HS-27A (cell line): ENCODE measurements at regions not wholly inside any gene's neighbourhood (a gene's known extent, or its start where the extent isn't known, plus 50 kb on each side); places are given as distances from the start of the nearest gene placed in this dataset.
"Not testable (repeated sequence)": the region's sequence is repeated elsewhere in the genome, so short reads cannot be mapped to it uniquely, and the experiment has no call there.

Experiments
- DNase-seq: peaks from one replicate; pipeline ENCODE4 v3.0.0-alpha.2; 2012; ENCODE audit warnings: low read depth, missing footprints

GRCh38 chr3:166446291-166446690 is 609.1 kb upstream of the BCHE start:
- no peak for DNase-seq

GRCh38 chr3:166445865-166446264 is 608.6 kb upstream of the BCHE start:
- DNase-seq: no peak

GRCh38 chr3:166444756-166445155 is 607.5 kb upstream of the BCHE start:
- DNase-seq: no peak

- DNase-seq: no peak
Measured at GRCh38 chr3:166444336-166444735, 607.1 kb upstream of the BCHE start.

DNA sequence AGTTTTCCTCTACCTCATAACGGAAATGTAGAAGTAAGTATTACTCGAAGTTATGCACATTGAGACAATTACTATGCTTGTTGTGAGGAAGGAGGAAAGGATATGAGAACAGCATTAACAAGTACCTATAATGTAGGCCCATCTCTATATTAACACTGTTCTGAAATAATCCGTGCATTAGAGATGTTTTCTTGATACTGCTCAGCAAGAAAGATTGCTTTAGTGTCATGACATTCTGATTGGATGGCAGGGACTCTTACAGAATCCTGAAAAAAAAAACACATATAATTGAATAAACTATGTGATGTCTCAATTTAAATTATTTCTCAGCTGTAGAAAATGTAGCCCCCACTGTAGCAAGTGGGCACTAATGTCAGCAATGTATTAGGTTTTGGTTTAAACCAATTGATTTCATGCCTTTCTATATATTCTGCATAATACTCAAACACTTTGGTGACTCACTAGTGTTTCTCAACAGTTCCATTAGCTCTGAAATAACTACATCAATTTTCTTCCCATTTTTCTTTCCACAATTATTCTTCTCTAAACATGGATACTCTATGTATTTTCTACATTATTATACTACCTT is 598.3 kb upstream of the BCHE start:
- no peak for DNase-seq

DNA sequence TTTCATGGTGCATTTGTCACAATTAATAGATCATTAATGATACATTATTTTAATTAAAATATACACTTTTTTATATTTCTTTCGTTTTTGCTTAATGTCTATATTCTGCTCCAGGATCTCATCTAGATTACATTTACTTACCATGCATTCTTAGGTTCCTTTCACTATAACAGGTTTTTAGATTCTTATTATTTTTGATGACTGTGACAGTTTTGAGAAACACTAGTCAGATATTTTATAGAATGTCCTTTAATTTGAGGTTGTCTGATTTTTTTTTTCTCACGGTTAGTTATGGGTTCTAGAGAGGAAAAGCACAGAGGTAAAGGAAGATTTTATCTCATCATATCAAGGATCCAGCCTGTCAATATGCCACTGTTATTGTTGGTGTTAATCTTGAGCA is 595.8 kb upstream of the BCHE start:
- DNase-seq: no peak

DNA sequence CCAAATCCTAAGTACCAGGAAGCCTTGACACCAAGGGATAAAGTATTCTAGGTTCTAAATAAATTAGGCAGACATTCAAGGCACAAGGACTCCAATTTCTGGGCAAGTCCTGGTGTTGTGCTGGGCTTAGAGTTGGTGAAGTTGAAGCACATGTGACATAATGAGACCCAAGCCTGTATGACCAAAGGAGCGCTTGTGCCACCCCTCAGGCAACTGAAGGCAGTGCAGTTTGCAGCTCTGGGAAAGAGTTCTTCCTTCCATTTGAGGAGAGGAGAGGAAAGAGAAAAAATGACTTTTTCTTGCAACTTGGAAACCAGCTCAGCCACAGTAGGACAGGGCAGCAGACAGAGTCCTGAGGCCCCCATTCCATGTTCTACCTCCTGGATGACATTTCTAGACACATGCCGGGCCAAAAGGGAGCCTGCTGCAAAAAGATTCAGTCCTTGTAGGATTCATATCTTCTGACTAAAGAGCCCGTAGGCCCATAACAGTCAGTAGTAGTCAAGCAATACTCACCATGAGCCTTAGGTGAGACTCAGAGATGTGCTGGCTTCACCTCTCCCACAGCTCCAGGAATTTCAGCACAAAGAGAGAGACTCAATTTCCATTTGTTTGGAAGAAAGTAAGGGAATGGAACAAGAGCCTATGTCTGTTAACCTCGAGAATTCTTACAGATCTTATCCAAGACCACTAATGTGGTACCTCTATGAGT is 588.8 kb upstream of the BCHE start:
- DNase-seq: no peak

DNA sequence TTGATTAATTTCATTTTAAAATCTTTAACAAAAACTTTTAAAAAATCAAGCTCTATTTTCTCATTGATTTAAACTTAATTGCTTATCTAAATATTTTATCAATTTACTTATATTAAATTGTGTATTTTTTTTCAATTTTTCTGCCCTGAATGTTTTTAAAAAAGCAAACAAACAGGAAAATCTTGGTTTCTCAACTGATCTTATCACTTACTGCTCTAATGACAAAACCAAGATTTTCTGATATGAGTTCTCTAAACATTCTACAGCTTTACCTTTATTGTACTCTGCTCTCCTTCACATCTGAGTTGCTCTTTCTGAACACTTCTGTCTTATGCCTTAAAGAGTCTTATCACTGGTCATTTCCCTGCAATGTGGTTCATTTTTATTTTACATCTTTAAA is 587.8 kb upstream of the BCHE start:
- DNase-seq: no peak

- not testable (repeated sequence) for DNase-seq
Measured at GRCh38 chr3:166423824-166424513, 586.7 kb upstream of the BCHE start.

GRCh38 chr3:166422556-166422955 is 585.3 kb upstream of the BCHE start:
- no peak for DNase-seq

DNA sequence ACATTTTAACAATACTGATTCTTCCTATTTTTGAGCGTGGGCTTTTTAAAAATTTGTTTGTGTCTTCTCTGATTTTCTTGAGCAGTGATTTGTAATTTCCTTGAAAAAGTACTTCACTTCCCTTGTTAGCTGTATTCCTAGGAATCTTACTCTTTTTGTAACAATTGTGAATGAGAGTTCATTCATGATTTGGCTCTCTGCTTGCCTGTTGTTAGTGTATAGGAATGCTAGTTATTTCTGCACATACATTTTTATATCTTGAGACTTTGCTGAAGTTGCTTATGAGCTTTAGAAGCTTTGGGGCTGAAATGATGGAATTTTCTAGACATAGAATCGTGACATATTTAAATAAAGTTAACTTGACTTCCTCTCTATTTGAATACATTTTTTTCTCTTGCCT is 582.8 kb upstream of the BCHE start:
- no peak for DNase-seq

DNA sequence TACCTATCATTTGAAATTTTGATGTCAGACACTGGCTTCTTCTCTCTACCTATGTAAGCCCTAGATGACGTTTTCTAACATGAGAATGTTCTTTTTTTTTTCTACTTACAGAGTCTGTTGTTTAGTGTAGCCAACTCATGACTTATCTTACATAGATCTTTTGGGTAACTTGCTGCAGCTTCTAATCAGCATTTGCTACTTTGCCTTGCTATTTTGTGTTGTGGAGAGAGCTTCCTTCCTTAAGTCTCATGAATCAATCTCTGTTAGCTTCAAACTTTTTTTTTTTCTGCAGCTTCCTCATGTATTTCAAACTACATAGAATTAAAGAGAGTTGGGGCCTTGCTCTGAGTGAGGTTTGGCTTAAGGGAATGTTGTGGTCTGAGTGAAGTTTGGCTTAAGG is 568.7 kb upstream of the BCHE start:
- DNase-seq: no peak

DNA sequence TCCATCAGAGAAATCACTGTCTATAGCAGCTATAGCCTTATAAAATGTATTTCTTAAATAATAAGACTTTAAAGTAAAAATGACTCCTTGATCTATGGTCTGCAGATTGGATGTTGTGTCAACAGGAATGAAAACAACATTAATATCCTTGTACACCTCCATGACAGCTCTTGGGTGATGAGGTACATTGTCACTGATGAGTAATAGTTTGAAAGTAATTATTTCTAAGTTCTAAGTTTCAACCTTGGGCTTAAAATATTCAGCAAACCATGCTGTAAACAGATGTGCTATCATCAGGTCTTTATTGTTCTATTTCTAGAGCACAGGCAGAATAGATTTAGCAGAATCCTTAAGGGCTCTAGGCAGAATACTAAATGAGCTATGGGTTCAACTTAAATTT is 568.2 kb upstream of the BCHE start:
- no peak for DNase-seq

DNA sequence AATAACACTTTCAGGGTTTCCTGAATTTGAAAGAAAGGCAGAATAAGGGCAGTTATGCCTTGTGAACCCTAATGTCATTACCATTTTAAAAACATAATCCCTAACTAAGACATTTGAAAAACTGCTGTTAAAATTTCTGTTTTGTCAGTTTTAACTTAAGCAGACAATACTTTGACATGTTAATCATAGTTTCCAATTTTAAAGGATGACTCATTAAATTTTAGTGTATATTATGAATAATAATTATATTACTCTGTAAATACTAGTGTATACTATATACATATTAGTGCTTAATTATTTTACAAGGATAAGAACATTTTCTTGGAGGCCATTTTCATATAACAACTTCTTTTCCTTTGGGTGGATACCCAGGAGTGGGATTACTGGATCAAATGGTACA is 553.1 kb upstream of the BCHE start:
- DNase-seq: no peak

DNA sequence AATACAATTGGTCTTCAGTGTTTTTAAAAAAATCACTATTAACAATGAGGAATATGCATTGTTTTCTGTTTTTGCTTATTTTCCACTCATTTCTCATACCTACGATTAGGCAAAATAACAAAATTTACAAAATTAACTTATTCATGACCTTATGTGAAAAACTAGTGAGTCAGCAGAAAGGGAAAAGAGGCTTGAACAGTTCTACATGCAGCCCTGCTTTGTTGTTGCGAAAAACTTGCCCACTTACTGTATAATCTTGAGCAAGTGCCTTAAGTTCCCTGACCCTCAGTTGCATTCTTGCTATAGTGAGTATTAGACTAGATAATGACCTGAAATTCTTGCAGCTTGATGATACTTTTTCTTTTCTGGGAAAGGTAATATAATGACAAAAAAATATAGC is 551.1 kb upstream of the BCHE start:
- DNase-seq: no peak

DNA sequence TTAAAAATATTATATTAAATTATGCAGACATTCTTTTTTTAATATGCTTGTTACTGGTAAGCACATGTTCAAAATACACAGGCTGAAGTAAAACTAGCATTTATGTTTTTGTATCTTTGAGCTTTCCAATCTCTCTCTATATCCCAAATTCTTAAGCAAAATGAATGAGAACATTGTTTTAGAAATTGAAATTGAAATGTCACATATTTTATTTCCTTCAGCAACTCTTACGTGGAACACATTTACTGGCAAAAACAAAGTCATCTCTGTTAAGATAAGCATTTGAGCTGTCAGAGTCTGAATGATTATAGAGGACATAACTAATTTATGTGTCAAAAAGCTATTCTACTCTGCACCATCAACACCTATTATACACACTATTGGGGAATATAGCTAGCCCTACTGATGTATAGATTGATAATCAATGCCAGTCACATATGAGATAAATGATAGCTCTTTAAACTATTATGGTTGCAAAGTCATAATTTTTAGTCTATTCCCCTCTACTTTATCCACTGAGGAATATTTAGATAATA is 535.4 kb upstream of the BCHE start:
- no peak for DNase-seq

DNA sequence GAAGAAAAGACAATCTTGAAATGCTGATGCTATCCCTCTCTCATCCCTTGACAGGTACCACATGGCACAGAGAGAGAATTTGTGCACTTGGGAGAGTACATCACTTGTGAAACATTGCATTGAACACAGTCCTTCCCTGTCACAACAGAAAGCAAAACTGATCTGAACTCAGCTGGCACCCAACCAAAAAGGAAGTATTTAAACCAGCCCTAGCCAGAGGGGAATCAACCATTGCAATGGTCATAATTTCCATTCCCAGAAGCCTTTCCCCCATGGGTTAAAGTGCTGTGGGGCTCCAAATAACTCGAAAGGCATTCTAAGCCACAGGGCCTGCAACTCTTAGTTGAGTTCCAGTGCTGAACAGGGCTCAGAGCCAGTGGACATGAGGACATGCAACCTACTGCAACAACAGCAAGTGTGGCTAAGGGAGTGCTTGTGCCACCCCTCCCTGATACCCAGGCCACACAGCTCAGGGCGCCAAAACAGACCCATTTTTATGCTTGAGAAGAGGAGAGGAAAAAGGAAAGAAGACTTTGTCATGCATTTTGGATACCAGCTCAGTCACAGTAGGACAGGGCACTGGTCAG is 530.8 kb upstream of the BCHE start:
- no peak for DNase-seq

- DNase-seq: no peak
Measured at GRCh38 chr3:166362698-166363097, 525.5 kb upstream of the BCHE start.

- DNase-seq: no peak
Measured at GRCh38 chr3:166360720-166361119, 523.5 kb upstream of the BCHE start.

DNA sequence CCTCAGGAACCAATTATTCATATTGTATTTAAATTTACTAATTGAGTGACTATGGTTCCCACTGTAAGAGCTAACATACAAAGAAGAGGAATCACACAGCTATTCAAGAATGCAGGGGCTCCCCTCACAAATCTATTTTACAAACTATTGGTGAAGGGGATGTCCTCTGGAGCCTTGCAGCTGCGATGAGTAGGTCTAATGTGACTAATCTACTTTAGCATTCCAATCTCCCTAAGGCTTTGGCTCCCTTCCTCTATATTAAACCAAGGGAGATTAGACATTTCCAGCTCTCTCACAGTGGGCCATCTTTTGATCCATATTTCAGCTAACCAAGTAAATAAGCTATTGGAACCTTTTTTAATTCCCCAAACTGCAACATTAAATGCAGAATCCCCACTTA is 514.2 kb upstream of the BCHE start:
- no peak for DNase-seq

DNA sequence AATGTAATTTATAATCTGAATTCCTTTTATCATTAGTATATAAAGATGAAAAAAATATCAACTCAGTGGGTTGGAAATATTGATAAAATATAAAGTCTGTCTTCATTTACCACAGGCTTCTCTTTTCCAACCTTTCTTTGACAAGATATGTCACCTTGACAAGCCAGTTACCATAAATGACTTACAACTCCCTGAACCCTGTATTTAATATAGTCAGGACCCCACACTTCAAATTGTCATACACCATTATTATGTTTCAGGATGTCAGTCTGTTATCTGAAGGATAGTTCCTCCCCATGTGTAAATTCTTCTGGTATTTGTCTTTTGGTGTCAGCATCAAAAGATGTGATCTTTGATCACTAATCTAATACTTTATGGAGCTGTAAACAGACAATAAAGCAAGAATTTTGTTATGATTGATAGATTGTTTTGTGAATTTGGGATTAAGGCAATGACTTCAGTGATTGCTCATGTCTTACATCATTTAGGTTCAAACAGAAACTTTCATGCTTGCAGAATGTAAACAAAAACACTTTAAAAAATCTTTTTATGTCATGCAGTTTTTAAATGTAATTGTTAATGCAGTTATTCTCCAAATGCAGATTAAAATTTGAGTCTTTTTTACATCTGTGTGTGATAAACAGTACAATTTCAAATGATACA is 503.5 kb upstream of the BCHE start:
- no peak for DNase-seq

DNA sequence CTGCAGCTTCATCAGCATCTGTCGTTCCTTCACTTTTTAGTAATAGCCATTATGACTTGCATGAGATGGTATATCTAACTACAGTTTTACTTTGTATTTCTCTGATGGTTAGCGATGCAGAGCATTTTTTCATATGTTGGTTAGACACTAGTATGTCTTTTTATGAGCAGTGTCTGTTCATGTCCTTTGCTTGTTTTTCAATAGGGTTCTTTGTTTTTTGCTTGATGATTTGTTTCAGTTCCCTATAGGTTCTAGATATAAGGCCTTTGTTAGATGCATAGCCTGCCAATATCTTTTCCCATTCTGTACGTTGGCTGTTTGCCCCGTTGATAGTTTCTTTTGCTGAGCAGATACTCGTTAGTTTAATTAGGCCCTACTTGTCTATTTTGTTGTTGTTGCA is 487.2 kb upstream of the BCHE start:
- DNase-seq: no peak
